Right renal pelvis (tissue), 4 donors: ENCODE measurements at regions not wholly inside any gene's neighbourhood (a gene's known extent, or its start where the extent isn't known, plus 50 kb on each side); places are given as distances from the start of the nearest gene placed in this dataset.

Experiments
- DNase-seq, 4 donors: peaks; one replicate each; pipeline ENCODE4 v3.0.0-alpha.2; 2013; ENCODE audit warnings: low read depth in 4 of 4, low spot score in 3 of 4, missing footprints in 1 of 4

DNA sequence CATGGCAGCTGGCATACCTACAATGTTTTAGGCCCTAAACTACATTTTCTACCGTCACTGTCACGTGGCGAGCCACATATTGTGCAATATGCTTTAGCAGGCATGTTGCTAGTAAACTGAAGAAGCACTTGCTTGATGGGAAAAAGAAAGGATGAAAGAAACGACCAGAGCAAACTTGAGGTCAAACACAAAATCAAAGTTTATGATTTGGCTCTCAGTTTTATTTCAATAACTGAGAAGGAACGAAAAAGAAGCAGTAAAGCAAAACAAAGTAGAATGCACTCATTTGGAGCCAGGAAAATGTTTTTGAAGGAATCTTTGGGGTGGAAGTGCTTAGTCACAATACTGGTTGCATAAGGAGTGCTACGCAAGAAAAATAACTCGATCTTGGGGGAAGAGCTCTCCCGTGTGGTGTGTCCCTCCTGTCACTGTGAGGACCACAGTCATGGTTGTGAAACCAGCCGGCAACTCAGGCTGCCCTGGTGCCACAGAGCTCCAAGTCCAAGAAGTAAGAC is 349.8 kb downstream of the RBM43 start:
- DNase-seq, result peak in 1 of 4 donors; percentile 1

DNA sequence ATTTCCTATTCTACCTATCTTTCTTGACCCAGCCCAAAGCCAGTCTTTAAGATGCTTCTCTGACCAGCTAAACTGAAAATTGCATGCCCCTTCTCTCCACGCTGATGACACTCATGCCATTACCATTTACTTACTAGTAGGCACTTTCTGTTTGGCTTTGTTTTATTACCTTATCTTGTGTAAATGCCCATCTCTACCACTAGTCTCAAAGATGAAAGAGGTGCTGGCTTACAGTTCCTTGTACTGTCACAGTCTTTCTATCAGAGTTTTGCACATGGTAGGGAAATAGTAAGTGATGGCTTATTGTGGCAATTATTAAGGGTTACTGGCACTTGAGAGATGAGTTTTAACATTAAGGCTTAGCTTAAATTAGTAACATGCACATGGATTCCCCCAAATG is 352.1 kb downstream of the RBM43 start:
- no peak for DNase-seq

DNA sequence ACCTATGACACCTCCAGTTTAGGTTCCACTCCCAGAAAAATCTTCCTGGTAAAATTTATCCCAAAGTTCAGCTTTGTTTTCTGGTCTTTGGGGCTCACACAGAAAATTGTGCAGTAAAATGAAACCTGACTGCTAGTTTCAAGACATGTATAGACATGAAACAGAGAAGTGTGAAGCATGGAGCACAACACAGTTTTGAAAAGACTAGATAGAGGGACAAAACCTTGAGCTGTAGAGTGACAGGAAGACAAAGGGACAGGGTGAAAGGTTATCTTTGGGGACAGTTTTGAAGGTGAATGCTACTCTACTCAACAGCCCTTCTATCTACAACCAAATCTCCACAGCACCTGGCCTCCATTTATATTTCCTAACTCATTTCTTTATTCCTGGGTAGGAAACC is 352.6 kb downstream of the RBM43 start:
- no peak for DNase-seq

DNA sequence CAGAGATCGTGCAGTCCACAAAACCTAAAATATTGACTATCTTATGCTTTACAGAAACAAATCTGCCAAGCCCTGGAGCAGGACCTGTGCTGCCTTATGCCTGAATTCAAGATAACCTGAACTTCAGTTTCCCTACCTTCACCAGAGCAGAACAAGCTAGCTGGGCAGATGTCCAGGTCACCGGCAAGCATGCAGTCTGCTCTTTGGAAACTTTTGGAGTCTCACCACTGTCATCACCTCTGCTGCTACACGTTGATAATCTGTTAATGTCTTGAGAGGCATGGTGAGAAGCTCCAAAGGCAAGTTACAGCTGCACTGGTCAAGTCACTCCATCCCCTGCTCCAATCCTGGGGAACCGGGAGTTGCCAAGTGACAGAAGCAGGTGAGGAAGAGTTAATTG is 354.2 kb downstream of the RBM43 start:
- DNase-seq, result no peak

DNA sequence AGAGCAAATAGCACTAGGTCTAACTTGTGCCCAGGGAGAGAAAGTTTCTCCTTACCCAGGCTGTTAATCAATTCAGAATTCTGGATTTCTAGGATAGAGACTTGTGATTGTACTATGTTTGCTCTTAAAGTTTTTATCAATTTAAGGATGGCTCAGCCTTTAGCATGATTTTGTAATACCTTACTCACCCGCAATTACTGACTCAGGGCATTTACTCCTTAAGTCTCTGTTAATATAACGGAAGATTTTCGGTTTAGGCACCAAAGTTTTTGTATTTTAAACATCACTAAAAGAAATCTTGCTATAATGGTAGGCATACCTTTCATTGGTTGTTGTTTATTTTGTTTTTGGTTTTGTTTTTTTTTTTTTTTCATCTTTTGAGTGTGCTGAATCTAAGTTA is 358.2 kb downstream of the RBM43 start:
- DNase-seq, result no peak

DNA sequence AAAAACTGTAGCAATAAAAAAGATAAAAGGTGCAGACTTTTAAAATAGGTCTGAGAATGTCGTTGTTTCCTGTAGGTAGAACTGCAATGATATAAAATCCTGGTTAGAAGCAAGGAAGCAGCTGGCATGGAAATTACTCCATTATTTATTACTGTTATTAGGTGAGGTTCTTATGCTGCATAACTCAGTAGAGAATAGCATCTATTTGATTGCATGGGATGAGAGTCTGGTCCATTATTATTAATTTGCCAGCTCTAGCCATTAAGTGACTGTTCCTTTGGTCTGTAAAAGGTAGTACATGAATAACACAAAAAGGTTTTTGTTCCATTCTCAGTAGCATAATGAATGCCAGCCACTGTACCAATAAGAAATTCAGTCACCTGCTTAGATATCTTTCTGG is 358.6 kb downstream of the RBM43 start:
- no peak for DNase-seq

DNA sequence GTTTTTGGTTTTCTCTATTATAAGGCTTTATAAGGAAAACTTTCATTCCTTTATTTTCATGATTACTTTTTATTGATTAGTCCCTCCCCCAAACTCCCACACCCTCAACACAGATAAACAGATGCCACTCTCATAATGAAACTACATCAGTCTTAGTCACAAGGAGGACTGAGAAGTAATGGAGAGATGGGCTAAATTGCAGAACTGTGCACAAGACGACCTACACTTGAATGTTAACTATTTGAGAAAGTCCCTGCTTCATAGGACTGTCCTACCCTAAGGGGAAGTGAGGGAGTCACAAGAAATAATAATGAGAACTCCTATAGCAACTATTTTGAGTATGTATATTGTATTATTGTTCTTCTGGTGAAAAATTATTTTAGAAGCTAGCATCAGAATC is 360.8 kb downstream of the RBM43 start:
- no peak for DNase-seq

DNA sequence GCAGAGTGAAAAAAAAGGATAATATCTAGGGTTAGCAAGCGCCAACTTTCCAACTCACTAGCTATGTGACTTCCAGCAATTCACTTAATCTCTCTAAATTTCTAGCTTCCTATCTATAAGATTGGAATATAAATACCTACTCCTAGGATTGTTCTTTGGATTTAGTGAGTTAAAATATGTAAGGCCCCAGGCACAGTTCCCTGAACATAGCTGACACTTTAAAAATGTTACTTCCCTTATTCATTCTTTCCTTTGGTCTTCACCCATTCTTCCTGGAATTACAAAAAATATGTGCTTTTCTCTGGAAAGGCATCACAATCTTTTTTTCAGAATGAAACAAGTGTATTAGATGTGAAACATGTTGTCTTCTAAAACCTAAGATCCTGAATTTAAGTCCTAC is 365.7 kb downstream of the RBM43 start:
- no peak for DNase-seq

DNA sequence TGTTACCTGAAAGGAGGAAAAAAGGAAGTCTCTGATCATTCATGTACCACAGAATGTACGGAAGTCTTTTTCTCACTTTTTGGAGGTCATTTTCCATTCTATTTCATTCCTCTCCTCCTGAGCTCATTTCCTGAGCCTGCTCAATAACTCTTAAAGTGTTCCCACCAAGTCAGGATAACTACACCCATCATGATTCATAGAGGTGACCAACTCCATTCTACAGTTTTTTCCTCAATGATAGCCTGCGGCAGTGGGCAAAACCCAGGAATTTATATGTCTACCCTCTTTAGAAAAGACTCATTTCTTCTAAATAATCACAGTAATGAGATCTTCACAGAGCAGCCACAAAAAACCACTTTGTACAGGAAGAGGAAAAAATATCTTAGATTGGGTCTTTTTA is 372.5 kb downstream of the RBM43 start:
- DNase-seq, result no peak

DNA sequence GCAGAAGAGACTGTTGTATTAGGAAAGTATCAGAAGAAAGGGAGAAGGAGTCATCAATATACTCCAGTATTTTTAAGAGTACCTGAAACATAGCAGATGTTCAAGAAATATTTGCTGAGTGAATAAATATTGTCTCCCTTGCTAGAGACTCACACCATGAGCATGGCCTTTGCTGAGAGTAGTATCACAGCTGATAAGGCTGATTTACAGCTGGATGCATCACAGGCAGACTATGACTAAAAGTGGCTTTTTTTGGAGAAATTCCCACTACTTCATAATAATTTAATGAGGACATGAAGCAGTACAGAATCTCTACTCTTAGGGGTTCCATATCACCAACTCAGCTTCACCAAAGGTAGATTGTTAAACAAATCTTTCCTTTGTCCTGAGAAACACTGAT is 373.3 kb downstream of the RBM43 start:
- DNase-seq, result no peak

DNA sequence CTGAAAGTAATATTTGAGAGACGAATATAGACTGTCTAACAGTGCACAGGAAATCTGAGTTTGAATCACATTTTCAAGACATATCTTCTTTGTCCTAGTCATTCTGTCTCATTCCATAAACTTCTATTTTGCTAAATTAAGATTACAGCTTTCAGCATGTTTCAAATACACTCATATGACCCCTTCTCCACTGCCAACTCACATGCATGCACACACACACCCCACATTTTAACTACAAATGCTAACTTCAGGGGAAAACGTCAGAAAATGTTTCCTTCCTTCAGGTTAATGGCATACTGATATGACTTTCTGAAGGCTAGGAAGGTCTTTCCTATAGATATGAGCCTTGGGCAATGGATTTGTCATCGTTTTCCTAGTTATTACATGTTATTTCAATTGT is 373.7 kb downstream of the RBM43 start:
- DNase-seq, result no peak

DNA sequence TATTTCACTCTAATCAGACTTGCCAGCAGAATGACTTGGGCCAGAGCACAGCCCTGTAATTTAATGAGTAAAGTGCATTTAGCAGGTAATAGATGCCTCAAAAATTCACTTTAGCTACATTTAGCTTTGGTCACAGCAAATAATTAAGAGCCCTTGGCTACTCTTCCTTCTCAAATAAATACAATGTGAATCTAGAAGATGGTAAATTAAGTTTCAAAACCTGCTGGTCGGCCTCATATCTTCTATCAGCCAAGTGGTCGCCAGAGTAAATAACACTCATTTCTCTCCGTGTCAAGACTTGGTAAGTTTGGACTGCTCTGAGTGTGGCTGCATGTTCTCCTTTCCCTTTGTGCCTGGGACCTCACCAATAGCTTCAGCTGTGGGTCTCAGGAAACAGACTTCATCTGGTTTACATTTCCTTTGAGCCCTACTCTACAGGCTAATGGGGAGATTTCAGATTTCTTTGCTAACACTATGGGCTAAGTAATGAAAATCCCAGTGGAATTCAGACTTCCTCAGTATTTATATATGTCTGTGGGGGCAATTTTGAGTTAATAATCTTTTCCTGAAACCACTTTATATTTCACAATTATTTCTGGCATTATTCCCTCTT is 375.8 kb downstream of the RBM43 start:
- no peak for DNase-seq

DNA sequence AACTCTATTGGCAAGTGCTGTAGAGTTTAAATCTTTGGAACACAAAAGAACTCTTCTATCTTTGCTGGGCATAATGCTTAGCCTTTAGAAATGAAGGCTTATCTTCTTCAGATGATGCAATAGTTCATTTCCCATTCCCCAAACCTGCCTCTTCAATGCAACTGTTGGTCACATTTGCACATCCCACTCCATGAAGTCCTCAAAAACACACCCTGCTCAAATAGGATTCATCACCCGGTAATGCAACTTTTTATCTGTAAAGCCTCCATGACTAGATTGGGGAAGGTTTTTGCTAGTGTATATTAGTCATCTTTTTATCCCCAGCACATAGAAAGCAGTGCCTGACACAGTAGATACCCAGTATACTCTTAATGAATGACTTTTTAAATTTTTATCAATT is 376.4 kb downstream of the RBM43 start:
- DNase-seq, result no peak

DNA sequence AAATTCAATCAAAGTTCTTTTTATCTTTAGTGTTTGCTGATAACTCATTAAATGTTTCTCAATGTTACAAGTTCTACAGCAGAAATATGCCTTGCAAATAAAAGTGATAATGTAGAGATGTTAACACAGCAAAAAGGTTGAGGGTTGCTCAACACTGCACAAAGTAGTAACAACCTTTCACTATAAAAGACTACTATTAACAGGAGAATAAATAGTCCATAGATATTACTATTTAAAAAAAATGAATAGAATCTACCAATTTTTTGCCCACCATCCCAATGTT is 378.1 kb downstream of the RBM43 start:
- no peak for DNase-seq

DNA sequence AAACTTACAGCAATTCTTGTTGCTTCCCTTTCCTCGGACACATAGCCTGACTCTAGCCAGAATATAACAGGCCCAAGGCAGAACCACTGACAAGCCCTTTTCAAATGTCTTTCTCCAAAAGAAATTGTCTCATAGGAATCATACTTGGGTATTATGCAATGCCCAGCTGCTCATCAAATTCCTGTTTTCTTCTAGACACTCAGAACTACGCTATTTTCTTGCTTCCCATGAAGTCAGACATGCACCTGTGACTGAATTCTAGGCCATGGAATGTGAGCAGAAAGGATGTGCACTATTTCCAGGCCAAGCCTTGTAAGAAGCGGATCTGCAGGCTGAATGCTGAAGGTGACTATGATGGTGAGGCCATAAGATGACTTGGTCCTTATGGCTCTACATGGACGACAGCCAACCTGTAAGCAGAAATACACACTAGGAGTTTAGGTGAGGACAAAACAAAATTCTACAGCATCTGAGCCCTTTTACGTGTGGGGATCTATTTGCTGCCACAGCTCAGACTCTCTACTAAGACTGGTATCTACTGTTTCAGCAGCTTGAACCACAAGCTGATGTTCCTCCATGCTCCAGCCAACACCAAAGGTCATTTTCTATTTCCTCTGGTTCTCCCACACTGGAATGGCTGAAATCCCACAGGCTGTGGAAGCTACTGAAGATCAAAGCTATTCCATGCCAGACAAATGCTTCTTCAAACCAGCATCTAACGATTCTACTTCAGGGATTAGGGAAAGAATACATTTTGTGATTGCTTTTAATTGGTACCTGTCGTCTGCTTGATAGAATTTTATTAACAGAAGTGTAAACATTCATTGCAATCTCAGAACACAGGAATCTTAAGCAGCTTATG is 378.7 kb downstream of the RBM43 start:
- no peak for DNase-seq

DNA sequence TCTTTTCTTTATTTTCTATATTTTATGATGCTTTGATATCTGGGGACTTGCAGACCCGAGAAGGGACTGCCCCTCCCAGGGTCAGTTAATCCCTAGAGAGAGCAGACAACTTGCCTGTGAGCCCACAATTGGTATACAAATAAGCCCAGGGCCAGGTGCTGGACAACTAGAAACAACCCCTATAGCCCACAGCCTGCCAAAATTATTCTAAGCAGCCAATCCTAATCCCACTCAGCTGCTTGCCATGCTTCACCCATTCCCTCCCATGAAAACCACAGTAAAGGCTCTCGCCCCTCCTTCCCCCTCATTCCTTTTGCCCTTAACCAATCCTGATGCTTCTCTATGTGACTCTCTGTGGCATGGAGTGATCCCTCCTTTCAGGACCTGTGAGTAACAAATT is 380.7 kb downstream of the RBM43 start:
- DNase-seq, result no peak

DNA sequence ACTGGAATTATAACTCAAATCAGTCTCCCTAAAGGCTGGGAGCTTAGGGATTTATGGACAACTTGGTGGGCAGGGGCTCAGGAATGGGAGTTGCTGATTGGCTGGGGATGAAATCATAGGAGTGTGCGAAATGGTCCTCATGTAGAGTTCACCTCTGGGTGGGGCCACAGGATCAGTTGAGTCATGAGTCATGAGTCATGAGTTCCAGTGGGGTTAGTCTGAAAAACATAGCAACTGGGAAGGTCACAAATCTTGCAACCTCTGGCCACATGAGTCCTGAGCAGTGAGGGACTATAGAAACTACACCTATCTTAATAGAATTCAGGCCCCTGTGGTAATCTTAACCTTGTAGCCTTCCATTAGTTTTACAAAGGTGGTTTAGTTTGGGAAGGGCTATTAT is 383.3 kb downstream of the RBM43 start:
- DNase-seq, result no peak

DNA sequence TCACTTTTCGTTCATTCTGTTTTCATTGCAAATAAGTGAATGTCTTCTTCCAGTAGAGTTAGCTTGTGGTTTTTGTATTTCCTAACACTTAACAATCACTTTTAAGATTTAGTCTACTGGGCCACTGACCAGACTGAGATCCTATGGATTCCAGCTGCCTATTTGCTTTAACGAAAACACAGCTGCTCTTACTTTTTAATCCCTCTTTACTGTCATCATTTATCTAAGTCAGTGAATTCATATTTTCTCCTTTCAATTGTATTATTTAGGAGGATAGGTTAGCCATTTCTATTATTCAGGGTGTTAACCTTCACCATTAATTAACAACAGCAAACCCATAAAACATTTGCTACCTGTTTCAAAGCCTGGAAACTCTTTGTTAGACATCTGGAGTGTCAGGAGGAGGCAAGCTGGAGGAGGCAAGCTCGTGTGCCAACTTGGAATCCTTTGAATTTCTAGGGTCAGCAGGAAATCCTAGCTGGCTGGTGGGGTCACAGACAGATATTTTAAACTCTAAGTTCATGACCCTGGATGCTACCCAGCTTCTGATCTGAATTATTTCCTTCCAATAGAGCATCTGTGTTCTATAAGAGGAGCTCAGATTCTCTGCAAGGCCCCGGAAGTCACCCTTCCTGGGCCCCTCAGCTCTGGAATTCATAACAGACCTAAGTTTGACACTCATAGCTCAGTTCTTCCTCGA is 385.3 kb downstream of the RBM43 start:
- DNase-seq, result peak in 3 of 4 donors; percentile 12 to 15 (median 15)

DNA sequence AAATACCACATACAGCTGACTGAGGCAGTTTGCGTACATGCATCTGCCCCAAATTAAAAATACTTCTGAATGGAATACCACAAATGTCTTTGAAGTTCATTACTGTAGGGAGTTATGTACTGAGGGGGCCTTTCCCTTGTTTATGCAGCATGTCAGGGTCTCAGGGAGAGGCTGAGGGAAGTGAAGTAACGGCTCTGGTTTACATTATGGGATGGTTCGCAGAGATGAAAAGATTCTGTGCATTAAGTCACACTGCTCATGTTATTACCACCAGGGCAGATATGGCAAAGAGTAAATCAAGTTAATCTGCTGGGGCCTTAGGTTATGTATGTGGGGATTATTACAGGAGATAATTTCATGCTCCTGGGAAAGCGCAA is 385.9 kb upstream of the RND3 start:
- DNase-seq, result peak in 2 of 4 donors; percentile 12 to 13

DNA sequence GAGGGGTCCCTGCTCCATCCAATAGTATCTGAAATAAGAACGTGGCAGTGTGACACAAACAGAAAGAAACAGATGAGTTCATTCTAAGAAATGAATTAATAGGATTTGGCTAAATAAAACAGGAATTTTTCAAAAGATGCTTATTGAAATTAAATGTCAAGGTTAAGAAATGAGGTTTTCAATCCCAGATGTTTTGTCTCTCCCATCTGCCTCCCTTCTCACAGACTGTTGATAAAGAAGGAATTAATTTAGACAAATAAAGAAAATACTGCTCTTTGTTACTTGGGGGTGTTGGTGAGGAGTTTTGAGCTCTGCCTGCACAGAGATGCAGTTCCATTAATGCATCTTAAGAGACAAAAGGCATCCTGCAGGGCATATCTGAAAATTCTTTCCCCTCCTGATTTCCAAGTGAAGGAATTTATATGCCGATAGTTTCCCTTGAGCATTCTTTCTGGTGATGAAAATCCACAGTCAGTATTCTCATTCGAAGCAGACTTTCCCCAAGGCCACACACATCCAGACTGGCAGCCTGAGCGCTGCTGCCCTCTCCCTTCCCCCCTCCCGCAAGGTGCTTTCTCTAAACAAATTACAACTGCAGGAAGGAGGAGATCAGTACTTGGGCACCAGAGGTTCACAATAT is 385.4 kb upstream of the RND3 start:
- peak in 2 of 4 donors; percentile 12 to 31 for DNase-seq

DNA sequence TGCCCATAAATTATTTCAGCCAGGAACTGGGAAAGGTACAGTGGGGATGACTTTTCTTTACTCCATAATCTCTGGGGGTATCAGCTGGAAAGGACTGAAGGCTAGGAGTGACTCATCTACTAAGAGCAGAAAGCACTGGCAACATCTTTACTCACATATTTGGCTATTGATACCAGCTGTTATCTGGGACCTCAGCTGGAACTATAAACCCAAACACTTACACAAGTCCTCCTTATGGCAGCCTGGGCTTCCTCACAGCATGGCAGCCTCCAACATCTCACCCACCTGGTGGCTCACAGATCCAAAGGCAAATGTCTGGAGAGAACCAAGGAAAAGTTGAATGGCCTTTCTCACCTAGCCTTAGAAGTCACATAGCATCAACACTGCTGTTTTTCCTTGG is 379.0 kb upstream of the RND3 start:
- DNase-seq, result no peak
